ENCODE measurements at regions not wholly inside any gene's neighbourhood (a gene's known extent, or its start where the extent isn't known, plus 50 kb on each side); places are given as distances from the start of the nearest gene placed in this dataset.

DNA sequence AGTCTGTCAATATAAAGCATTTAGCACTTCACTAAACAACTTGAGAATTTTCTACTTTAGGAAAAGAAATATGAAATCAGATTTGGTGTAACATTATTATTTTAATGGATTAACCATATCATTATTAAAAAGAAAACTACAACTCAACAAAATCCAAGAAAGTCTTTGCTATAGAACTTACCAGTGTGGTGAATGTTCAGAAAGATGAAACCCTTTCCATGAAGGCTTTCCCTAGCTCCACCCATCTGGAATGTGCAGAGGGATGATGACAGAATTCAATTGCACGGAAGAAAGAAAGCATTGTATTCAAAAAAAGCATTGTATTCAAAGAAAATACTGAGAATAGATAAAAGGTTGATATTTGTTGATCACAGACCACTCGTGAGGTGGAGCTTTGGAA lies 328.6 kb upstream of the NUDT12 start:
- TF ChIP-seq, protein P1, sequence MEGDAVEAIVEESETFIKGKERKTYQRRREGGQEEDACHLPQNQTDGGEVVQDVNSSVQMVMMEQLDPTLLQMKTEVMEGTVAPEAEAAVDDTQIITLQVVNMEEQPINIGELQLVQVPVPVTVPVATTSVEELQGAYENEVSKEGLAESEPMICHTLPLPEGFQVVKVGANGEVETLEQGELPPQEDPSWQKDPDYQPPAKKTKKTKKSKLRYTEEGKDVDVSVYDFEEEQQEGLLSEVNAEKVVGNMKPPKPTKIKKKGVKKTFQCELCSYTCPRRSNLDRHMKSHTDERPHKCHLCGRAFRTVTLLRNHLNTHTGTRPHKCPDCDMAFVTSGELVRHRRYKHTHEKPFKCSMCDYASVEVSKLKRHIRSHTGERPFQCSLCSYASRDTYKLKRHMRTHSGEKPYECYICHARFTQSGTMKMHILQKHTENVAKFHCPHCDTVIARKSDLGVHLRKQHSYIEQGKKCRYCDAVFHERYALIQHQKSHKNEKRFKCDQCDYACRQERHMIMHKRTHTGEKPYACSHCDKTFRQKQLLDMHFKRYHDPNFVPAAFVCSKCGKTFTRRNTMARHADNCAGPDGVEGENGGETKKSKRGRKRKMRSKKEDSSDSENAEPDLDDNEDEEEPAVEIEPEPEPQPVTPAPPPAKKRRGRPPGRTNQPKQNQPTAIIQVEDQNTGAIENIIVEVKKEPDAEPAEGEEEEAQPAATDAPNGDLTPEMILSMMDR (IDR thresholded peaks at IDR 0.05; ENCODE audit: low read depth, low read length, missing control alignments): no peak
- H3K4me3 ChIP-seq (replicated peaks; ENCODE audit: low read depth, low read length): no peak overlapping the region
- DNase-seq (ENCODE audit: extremely low read depth, low read depth): no peak

DNA sequence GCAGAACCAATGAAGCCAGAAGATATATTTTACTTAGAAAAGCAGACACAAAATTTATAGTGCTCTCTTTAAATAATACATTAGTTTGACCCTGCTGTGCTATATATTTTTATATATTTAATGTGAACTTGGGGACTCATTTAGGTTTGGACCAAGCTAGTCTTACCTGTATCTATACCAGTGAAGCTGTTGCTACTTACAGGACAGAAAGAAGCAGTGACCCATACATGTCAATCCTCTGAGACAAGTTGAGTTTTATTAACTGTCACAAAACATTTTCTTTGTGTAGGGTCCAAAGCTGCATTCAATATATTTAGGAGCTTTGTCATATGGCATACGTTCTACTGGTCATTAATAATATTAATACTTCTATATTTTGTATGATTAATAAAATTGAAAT lies 327.7 kb upstream of the NUDT12 start:
- TF ChIP-seq, protein P1 (IDR thresholded peaks at IDR 0.05; ENCODE audit: low read depth, low read length, missing control alignments): no peak
- H3K4me3 ChIP-seq (replicated peaks; ENCODE audit: low read depth, low read length): no peak overlapping the region
- DNase-seq (ENCODE audit: extremely low read depth, low read depth): no peak

DNA sequence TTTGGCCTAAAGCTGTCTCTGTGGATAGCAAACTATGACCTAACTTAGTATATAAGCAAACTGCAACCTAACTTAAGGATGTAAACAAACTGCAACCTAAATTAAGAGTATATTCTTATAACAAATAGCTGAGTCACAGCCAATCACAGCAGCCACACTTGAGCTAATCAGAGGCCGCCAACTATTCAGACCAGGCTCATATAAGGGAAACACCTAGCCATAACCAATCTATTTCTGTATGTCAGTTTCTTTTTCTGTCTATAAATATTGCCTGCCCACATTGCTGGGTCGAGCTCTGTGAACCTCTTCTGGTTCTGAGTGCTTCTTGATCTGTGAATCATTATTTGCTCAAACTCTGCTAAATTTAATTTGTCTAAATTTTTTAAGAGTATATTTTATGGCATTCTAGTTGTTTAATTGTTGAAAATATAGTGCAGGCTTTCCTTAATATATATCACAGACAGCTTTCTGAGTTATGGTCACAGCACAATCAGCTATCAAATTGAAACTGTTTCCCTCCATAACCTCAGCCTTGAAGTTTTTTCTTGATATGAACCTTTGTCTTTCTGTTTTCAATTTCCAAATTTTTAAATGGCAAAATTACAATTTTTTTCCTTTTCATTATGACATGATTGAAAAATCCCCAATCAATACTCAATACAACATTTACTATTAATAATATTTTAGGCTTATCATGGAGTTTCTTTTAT lies 327.1 kb upstream of the NUDT12 start:
- H3K4me3 ChIP-seq (replicated peaks; ENCODE audit: low read depth, low read length): no peak overlapping the region
- TF ChIP-seq, protein P1 (IDR thresholded peaks at IDR 0.05; ENCODE audit: low read depth, low read length, missing control alignments): no peak
- DNase-seq (ENCODE audit: extremely low read depth, low read depth): no peak

DNA sequence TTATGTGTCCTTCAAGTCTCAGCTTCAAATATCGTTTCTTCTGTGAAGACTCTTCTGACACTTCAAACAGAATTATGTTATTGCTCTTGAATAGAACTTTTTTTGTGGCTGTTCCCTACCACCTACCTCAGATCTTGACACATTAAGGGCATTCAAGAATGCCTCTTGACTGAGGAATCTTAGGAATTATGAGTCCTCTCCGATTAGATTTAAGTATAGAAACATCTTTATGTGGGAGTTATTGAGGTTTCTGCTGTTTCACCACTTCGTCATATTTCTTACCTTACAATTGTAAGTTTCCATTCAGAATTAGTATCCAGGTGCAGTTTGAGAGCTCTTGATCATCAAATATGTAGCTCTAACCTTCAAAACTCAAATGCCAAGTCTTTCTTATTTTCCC lies 324.2 kb upstream of the NUDT12 start:
- no peak for DNase-seq (ENCODE audit: extremely low read depth, low read depth)
- no peak overlapping the region for H3K4me3 ChIP-seq (replicated peaks; ENCODE audit: low read depth, low read length)
- TF ChIP-seq, protein P1 (IDR thresholded peaks at IDR 0.05; ENCODE audit: low read depth, low read length, missing control alignments): no peak

DNA sequence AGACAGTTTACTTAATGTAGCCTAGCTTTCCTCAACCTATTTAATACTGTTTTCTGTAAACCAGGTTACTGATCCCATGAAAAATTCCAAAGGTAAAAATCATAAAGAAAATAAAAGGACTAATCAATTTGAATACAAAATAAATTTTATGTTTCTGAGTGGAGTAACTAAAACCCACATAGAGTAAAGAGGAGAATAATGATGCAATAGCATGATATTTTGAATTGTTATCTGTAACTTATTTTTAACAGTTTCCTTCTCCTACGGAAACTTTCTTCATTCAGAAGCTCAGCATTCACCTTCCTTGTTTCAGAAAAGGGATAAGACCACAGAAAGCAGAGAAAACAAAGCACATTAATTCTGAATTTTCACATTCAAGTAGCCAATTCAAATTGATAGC lies 320.6 kb upstream of the NUDT12 start:
- DNase-seq (ENCODE audit: extremely low read depth, low read depth): no peak
- TF ChIP-seq, protein P1 (IDR thresholded peaks at IDR 0.05; ENCODE audit: low read depth, low read length, missing control alignments): no peak

DNA sequence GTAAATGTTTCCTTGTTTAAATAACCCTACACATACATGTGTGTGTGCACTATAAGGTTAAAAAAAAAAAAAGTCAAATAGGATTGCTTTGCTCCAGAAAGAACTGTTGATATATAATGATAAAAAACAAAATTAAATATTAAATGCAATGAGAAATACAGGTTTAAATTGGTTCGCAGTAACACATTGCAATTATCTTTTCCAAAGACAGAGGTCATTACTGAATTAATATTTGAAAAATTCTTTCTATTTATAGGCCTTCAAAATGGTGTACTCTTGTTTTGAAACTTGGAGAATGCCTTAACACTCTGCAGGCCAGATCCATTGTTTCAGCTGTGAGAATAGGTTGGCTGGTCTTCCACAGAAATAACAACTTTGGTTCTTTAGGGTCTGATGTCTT lies 319.0 kb upstream of the NUDT12 start:
- TF ChIP-seq, protein P1 (IDR thresholded peaks at IDR 0.05; ENCODE audit: low read depth, low read length, missing control alignments): no peak
- DNase-seq (ENCODE audit: extremely low read depth, low read depth): no peak
- no peak overlapping the region for H3K4me3 ChIP-seq (replicated peaks; ENCODE audit: low read depth, low read length)

More for the DNA sequence above, 320.6 kb upstream of the NUDT12 start:
- no peak overlapping the region for H3K4me3 ChIP-seq (replicated peaks; ENCODE audit: low read depth, low read length)

Data from HFF-Myc (cell line).